Body of pancreas (tissue), 4 donors: ENCODE measurements at regions not wholly inside any gene's neighbourhood (a gene's known extent, or its start where the extent isn't known, plus 50 kb on each side); places are given as distances from the start of the nearest gene placed in this dataset.

ENCODE experiments used
- CTCF ChIP-seq, 7 experiments: fragments of 450-650 bp in 4 of 7; fragments of 200-600 bp in 3 of 7; sonication (generic) in 3 of 7; IDR thresholded peaks; one replicate each; pipeline ENCODE4 v1.5.1; 2016 to 2019; ENCODE audit warnings: antibody characterized with exemption in 7 of 7
- POLR2A ChIP-seq, 3 donors: fragments of 450-650 bp; IDR thresholded peaks; one replicate each; pipeline ENCODE4 v1.6.1; 2016; ENCODE audit warnings: antibody characterized with exemption in 3 of 3, mild to moderate bottlenecking in 2 of 3

GRCh38 chr18:41751652-41752051 is 203.4 kb upstream of the PIK3C3 start:
- no peak for TF ChIP-seq CTCF (IDR thresholded peaks at IDR 0.05)
- no peak for TF ChIP-seq POLR2A (IDR thresholded peaks at IDR 0.05)
